ENCODE measurements at regions not wholly inside any gene's neighbourhood (a gene's known extent, or its start where the extent isn't known, plus 50 kb on each side); places are given as distances from the start of the nearest gene placed in this dataset.

DNA sequence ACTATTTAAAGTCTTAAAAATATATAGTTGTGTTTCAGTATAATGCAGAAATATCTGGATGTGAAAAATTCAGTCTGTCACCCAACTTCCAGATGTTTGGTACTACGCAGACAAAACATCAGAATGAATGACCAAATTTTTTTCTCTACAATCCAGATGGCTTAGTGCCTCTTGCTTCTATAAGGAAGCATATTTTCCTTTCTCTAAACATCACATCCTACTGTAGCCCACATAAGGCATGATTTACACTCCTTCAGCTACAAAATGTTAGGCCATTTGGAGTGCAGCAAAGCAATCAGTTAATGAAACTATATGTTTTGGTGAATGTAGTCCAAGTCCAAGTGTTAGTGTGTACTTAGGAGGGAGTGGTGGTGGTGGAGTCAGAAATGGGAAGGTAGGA is 162.9 kb upstream of the SIX2 start:
- DNase-seq, result no peak

- DNase-seq, result peak; percentile 73
Observed at GRCh38 chr2:45171136-45171501, 161.9 kb upstream of the SIX2 start.

- DNase-seq, result peak; percentile 75
Observed at GRCh38 chr2:45170191-45171135, 161.2 kb upstream of the SIX2 start.

- no peak for DNase-seq
Observed at GRCh38 chr2:45169339-45170190, 160.3 kb upstream of the SIX2 start.

DNA sequence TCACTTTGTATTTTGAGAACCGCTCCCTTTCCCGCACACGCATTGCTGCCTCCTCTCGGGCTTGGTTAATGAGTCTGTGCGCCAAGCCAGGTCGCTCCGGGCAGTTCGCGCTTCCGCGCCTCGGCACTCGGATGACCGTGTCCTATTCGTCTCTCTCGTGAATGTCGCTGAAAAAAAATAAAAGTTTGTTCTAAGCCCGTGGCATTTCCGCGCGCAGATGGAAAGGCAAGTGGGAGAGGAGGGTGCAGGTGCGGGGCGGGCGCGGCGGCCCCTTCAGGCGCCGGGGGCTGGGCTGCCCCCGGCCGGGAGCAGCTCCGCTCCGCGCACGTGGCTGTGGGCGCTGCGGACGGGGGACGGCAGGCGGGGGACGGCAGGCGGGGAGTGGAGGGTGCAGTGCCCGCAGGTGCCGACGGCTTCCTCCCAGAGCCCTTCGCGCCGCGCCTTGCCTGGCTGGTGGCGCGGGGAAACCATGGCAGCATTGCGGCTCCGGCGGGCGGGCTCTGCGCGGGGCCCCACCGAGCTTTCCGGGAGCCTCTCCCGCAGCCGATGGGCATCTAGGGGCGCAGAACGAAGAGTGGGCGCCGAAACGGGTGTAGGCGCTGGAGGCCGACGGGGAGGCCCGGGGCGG is 159.6 kb upstream of the SIX2 start:
- DNase-seq, result peak; percentile 67

DNA sequence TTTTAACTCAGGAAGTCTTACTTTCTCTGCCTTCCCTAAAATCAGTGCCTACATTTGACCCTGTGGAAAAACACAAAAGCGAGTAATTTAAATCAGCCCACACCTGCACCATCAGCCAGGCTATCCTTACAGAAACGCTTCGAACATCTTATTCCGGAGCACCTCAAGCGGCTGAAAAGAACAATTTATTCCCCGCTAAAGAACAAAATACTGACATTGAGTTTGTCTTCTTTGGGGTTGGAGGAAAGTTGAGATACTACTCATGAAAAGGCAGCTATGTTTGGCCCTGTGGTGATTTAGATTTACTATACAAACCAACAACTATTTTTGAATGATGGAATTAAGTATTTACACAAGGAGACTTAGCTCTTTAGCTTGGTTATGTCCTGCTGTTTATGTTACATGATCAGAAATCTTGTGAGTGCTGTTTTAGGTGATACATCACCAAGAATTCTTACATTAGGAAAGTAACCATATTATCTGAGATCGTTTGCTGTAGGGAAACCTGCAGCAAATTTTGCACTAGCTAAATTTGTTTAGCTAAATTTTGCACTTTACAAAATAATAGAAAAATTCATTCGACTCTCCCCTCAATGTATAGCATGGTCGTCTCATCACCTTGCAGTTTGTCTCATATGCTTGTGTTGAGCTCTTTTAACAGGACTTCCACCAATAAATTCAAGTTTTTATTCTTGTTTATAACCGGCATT is 158.8 kb upstream of the SIX2 start:
- peak; percentile 74 for DNase-seq

DNA sequence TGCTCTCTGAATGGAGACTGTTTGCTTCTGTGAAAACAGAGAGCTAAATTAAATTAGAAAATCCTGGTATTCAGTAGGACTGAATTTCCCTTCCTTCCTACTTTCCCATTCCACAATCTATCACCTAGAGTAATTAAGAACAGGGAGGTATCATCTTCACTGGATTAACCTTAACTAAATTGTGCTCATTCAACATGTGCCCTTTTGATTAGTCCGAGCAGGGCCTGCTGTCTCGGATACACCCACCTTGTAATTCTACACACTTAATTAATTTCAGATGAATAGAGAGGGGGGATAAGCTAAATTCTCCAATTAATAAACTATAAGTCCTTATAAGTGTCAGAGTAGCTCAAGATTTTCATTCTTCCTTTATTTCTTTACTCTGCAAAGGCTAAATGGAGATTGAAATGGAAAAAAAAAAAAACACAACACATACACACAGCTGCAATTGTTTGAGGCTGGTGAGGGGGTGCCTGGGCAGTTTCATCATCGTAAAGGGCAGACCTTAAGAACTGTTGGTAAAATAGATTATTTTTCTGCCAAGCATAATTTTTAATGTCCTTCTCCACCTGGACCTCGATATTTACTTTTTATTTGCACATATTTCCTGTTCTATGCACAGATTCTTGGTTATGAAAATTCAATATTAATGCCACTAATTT is 157.1 kb upstream of the SIX2 start:
- DNase-seq, result peak; percentile 23

GRCh38 chr2:45162711-45163110 is 153.5 kb upstream of the SIX2 start:
- no peak for DNase-seq

DNA sequence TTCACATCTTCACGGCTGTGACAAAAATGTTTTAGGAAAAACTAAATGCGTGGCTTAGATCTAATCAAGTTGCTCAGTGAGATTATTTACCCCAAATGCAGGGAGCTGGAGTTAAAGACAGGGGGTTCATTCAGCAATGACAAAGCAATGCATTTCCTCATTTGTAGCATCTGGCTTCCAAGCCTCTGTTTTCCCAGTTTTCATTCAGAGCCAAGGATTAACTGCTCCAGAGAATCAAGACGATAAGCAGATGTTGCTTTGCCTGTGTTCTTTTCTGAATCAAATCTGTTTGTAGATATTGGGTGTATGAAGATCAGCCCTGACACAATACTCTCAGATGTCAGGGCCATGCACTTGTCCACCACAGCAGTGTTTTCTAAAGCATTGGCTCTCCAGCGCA is 147.4 kb upstream of the SIX2 start:
- no peak for DNase-seq

DNA sequence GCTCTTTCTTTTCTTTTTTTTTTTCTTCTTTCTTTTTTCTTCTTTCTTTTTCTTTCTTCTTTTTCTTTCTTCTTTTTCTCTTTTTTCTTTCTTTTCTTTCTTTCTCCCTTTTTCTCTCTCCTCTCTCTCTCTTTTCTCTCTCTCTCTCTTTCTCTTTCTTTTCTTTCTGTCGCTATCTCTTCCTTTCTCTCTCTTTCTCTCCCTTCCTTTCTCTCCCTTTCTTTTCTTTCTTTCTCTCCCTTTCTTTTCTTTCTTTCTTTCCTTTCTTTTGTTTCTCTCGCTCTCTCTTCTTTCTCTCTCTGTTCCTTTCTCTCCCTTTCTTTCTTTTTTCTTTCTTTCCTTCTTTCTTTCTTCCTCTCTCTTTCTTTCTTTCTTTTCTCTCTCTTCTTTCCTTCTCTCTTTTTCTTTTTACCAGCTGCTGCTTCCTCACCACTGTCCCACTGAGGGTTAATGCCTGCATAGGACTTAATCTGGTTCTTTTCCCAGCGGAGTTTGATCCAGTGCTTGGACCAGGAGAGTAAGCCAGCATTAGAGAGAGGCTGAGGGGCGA is 145.4 kb upstream of the SIX2 start:
- DNase-seq, result no peak

DNA sequence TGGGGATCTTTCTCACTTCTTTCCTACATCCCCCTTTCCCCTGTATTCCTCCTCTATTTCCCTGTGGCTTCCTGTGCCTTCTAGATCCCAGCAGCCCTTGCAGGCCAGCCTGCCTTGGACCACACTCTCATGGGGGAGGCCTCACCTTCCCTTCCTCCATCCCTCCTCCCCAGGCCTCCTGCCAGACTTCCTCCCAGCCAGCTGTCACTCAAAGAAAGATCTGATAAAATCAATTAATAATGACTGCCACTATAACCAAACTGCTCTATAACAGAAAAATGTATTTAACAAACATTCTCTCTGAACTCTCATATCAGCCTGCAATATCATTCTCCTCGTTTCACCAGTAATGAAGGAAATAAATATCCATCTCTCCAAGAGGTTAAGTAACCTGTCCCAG is 144.9 kb upstream of the SIX2 start:
- no peak for DNase-seq

DNA sequence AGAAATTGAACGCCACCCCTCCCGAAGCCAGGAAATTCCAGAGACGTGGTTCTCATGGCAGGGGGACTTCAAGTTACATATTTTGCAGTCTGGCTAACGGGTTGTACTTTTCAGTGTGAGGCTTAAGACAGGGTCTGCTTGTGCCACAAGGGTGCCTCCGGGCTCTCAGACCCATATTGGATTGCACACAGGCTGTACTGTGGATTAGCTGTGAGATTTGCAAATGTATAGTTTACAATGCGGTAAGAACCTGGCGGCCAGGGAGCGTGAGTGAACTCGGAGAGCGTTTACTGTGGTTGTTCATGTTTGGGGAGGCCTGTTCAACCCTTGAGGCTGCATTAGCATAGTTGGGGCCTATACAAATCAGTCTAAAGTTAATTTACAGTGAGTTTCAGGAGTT is 143.9 kb upstream of the SIX2 start:
- no peak for DNase-seq

DNA sequence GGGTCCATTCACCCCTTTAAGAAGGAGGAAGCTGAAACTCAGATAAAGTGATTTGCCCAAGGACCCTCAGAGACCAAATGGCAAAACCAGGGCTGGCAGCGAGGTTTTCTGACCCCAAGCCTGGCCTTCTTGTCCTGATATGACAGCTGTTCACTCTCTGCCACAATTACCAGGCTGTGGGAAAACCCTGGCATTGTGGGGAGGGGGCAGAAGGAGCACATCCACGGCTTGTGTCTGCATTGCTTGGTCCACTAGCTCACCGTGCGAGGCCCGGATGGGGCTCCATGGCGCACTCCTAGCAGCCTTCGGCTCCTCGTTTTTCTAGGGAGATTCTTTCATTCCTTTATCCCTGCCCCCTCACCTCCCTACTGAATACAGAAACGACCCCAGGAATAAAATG is 143.4 kb upstream of the SIX2 start:
- DNase-seq, result no peak

GRCh38 chr2:45145073-45145899 is 136.0 kb upstream of the SIX2 start:
- no peak for DNase-seq

GRCh38 chr2:45141883-45142866 is 132.9 kb upstream of the SIX2 start:
- no peak for DNase-seq

DNA sequence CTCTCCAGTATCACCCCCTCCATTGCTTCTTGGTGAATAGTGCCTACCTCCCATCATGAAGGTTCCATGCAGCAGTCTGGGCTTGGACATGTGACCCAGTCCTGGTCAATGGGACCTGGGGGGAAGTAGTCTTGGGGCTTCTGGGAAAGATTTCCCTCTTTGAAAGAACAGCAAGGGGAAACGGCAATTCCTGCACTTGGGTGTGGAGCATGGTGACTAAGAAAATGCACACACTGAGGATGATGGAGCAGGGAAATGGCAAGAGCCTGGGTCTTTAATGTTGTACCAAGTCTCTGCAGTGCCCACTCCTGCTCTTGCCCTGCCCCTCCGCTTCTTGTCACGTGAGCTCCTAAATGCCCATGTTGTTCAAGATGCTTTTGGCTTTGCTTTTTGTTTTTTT is 131.4 kb upstream of the SIX2 start:
- DNase-seq, result no peak

DNA sequence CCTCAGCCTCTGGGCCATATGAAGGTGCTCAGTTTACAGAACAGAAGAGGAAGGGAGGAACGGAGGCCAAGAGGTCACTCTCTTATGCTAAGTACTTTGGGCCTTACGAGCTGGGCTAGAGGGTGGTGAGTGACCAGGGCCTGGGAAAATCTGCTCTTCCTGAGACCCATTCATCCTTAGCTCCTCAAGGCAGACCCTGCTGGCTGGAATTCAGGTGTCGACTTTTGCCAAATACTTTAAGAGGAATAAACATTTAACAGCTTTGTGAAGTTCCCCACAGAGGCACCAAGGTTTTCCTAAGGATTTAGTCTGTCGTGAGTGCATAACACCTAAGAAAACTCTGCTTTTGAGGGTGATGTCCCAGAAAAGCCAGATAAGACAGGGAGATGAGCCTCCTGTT is 129.7 kb upstream of the SIX2 start:
- DNase-seq, result no peak

DNA sequence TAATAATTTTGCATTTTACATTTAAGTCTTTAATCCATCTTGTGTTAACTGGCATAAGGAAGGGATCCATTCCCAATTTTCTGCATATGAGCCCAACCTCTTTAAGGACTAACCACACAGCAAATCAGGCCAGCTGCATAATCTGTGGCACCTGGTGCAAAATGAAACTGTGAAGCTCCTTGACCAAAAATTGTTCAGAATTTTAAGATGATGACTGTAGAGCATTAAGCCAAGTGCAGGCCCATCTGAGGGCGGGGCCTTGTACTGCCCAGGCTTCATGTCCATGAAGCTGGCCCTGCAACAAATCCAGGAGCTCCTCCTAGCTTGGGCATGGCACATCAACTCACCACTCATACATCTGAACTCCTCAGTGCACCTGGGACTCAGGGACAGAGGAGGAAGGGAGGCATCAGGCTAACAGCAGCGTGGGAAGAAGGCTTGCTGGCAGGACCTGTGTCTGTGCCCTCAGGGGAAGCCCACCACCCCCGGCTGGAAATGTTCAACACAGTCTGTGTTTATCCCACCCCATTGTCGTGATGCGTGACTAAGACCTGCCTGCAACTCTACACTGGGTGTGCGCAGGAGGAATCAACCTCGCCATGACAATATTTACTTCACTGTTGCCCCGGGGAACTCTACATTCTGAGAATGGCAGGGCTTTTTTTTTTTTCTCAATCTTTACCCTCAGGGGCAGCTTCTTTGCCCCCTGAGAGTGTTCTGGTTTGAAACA is 128.9 kb upstream of the SIX2 start:
- no peak for DNase-seq

GRCh38 chr2:45134726-45135125 is 125.5 kb upstream of the SIX2 start:
- no peak for DNase-seq

Data from eye (tissue), 1 donor.